NT2/D1 (cell line): ENCODE measurements at regions not wholly inside any gene's neighbourhood (a gene's known extent, or its start where the extent isn't known, plus 50 kb on each side); places are given as distances from the start of the nearest gene placed in this dataset.

Source experiments
- DNase-seq: peaks from one replicate; pipeline ENCODE4 v3.0.0-alpha.2; 2011; ENCODE audit warnings: low read depth, low spot score
- H3K27me3 ChIP-seq: 2 replicates; pipeline ENCODE4 v1.6.0; 2011; ENCODE audit warnings: mild to moderate bottlenecking; ENCODE audit not compliant: insufficient read length, insufficient read depth
- H3K36me3 ChIP-seq: 2 replicates; pipeline ENCODE4 v1.6.1; 2011; ENCODE audit warnings: mild to moderate bottlenecking, low read length, mixed read lengths; ENCODE audit not compliant: insufficient read depth, insufficient read length
- H3K4me1 ChIP-seq: 2 replicates; pipeline ENCODE4 v1.5.1; 2011; ENCODE audit not compliant: insufficient read depth, insufficient read length
- H3K4me3 ChIP-seq: 2 replicates; pipeline ENCODE4 v1.5.1; 2011; ENCODE audit warnings: low read depth; ENCODE audit not compliant: insufficient read length
- H3K9ac ChIP-seq: 2 replicates; pipeline ENCODE4 v1.6.0; 2011; ENCODE audit warnings: low read depth; ENCODE audit not compliant: insufficient read length
- H3K9me3 ChIP-seq: 2 replicates; pipeline ENCODE4 v1.5.1; 2011; ENCODE audit warnings: mild to moderate bottlenecking, low read length; ENCODE audit not compliant: insufficient read depth
- SUZ12 ChIP-seq: IDR thresholded peaks from 2 replicates; pipeline ENCODE4 v1.6.1; 2011; ENCODE audit not compliant: insufficient read length, insufficient read depth; ENCODE audit errors: extremely low read depth
- YY1 ChIP-seq: IDR thresholded peaks from 2 replicates; pipeline ENCODE4 v1.6.1; 2011; ENCODE audit not compliant: insufficient read length, insufficient read depth
- ZNF274 ChIP-seq: IDR thresholded peaks from 2 replicates; pipeline ENCODE4 v1.6.1; 2011; ENCODE audit warnings: mild to moderate bottlenecking, low read depth, low read length

DNA sequence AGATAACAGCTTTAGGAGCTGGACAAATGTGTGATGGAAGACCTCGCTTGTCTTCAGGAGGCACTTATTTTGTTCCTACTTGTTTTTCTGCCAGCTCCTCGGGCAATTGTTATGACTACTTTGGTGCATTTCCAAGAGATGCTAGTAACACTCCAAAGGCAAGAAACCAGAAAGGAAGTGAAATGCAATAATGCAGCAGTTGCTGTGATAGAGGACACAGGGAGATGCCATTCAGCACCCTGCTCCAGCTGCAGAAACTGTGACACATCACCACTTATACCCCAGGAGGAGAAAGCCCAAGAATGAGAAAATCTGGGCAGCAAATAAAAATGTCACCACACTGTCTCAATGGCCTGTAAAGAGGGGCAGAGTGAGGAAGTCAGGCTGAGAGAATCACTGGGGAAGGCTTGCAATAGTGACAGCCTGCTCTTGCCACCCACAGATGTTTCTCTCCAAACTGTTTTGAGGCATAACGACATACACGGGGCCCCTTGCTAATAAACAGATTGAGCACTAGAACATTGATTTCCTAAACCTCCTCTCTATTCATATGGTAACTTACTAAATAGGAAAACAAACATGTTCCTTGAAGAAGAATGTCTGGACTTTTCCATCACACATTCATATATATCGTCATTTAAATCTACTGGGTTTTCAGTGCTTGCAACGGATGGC is 195.5 kb upstream of the PRNP start:
- H3K4me1 ChIP-seq = no peaks in the 10 kb centered on the region

GRCh38 chr20:4490045-4490444 is 196.2 kb upstream of the PRNP start:
- no peak for DNase-seq
- Histone ChIP-seq H3K4me3 (no peak overlapping the region), H3K4me1 (no peaks in the 10 kb centered on the region), H3K36me3 (no peaks in the 10 kb centered on the region), H3K9ac (no peak overlapping the region), H3K27me3 (no peaks in the 10 kb centered on the region), H3K9me3 (no peaks in the 10 kb centered on the region)
- TF ChIP-seq YY1 = no peak
- TF ChIP-seq ZNF274 = no peak
- TF ChIP-seq SUZ12 = no peak

More for the DNA sequence above, 195.5 kb upstream of the PRNP start:
- Histone ChIP-seq H3K36me3 (no peaks in the 10 kb centered on the region), H3K9ac (no peak overlapping the region), H3K4me3 (no peak overlapping the region), H3K9me3 (no peaks in the 10 kb centered on the region), H3K27me3 (no peaks in the 10 kb centered on the region)
- no peak for DNase-seq
- no peak for TF ChIP-seq SUZ12
- no peak for TF ChIP-seq ZNF274
- TF ChIP-seq YY1 = no peak

- no peak for DNase-seq
- no peaks in the 10 kb centered on the region for H3K27me3 ChIP-seq
- H3K9ac ChIP-seq = no peak overlapping the region
- TF ChIP-seq SUZ12 = no peak
- TF ChIP-seq YY1 = no peak
- TF ChIP-seq ZNF274 = no peak
- H3K9me3 ChIP-seq = no peaks in the 10 kb centered on the region
- H3K36me3 ChIP-seq = no peaks in the 10 kb centered on the region
- H3K4me3 ChIP-seq = no peak overlapping the region
- no peaks in the 10 kb centered on the region for H3K4me1 ChIP-seq
These were observed 197.6 kb upstream of the PRNP start for GRCh38 chr20:4488407-4489339.

GRCh38 chr20:4484379-4484997 is 201.8 kb upstream of the PRNP start:
- no peak for TF ChIP-seq ZNF274
- no peak for TF ChIP-seq YY1
- no peak for TF ChIP-seq SUZ12

GRCh38 chr20:4483961-4484360 is 202.3 kb upstream of the PRNP start:
- Histone ChIP-seq H3K4me3 (no peak overlapping the region), H3K27me3 (no peaks in the 10 kb centered on the region), H3K9me3 (no peaks in the 10 kb centered on the region), H3K9ac (no peak overlapping the region), H3K36me3 (no peaks in the 10 kb centered on the region), H3K4me1 (no peaks in the 10 kb centered on the region)
- DNase-seq = no peak
- TF ChIP-seq ZNF274 (no peak), SUZ12 (no peak), YY1 (no peak)

More at GRCh38 chr20:4484379-4484997, 201.8 kb upstream of the PRNP start:
- H3K27me3 ChIP-seq = no peaks in the 10 kb centered on the region
- no peaks in the 10 kb centered on the region for H3K9me3 ChIP-seq
- H3K9ac ChIP-seq = no peak overlapping the region
- no peak for DNase-seq
- H3K4me1 ChIP-seq = no peaks in the 10 kb centered on the region
- H3K36me3 ChIP-seq = no peaks in the 10 kb centered on the region
- H3K4me3 ChIP-seq = no peak overlapping the region

GRCh38 chr20:4483486-4483885 is 202.8 kb upstream of the PRNP start:
- Histone ChIP-seq H3K27me3 (no peaks in the 10 kb centered on the region), H3K36me3 (no peaks in the 10 kb centered on the region), H3K9me3 (no peaks in the 10 kb centered on the region), H3K4me3 (no peak overlapping the region), H3K9ac (no peak overlapping the region), H3K4me1 (no peaks in the 10 kb centered on the region)
- TF ChIP-seq YY1 = no peak
- no peak for TF ChIP-seq ZNF274
- no peak for TF ChIP-seq SUZ12
- no peak for DNase-seq

DNA sequence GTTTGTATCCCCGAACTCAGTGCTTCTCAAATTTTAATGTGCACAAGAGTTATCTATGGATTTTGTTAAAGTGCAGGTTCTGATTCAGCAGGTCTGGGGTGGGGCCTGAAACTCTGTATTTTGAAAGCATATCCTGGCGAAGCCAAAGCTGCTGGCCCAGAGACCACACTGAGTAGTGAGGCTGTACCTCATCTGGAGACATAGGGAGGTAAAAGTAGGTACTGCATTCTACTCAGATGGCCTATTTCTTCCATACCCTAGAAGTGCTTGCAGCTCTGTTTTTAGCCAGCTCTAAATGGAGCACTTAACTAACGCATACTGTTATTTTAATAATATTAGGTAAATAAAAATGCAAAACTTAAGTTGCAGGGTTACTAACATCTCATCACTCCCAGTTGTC is 206.2 kb upstream of the PRNP start:
- Histone ChIP-seq H3K4me1 (no peaks in the 10 kb centered on the region), H3K9ac (no peak overlapping the region), H3K27me3 (no peaks in the 10 kb centered on the region), H3K9me3 (no peaks in the 10 kb centered on the region), H3K4me3 (no peak overlapping the region), H3K36me3 (no peaks in the 10 kb centered on the region)
- no peak for DNase-seq
- TF ChIP-seq ZNF274 (no peak), SUZ12 (no peak), YY1 (no peak)
